Esophagus (tissue), 2 donors: ENCODE measurements at regions not wholly inside any gene's neighbourhood (a gene's known extent, or its start where the extent isn't known, plus 50 kb on each side); places are given as distances from the start of the nearest gene placed in this dataset.
A peak's percentile ranks its signal among the peaks of the same experiment; 100 is the strongest.

Experiments
- H3K27ac ChIP-seq, 2 donors: one replicate each; pipeline ENCODE4 v1.5.1; 2013; ENCODE audit warnings: low read depth in 2 of 2, mild to moderate bottlenecking in 2 of 2, inconsistent platforms in 1 of 2, low read length in 1 of 2, moderate library complexity in 1 of 2
- H3K27me3 ChIP-seq, 2 donors: one replicate each; pipeline ENCODE4 v1.6.1; 2013; ENCODE audit warnings: low read length in 2 of 2, control low read depth in 1 of 2, mild to moderate bottlenecking in 1 of 2; ENCODE audit not compliant: insufficient read depth in 2 of 2, control insufficient read depth in 1 of 2
- H3K36me3 ChIP-seq, 2 donors: one replicate each; pipeline ENCODE4 v1.6.1; 2013; ENCODE audit warnings: low read length in 1 of 2; ENCODE audit not compliant: control insufficient read depth in 2 of 2, insufficient read depth in 2 of 2
- H3K4me1 ChIP-seq, 2 donors: one replicate each; pipeline ENCODE4 v1.6.1; 2013; ENCODE audit warnings: low read length in 1 of 2; ENCODE audit not compliant: control insufficient read depth in 2 of 2, insufficient read depth in 2 of 2
- H3K4me3 ChIP-seq, 2 donors: one replicate each; pipeline ENCODE4 v1.5.1; 2013; ENCODE audit warnings: low read length in 2 of 2, mild to moderate bottlenecking in 2 of 2, low read depth in 1 of 2, moderate library complexity in 1 of 2
- H3K9me3 ChIP-seq, 2 donors: one replicate each; pipeline ENCODE4 v1.6.1; 2013; ENCODE audit warnings: mild to moderate bottlenecking in 2 of 2, low read depth in 1 of 2, low read length in 1 of 2, moderate library complexity in 1 of 2; ENCODE audit not compliant: control insufficient read depth in 2 of 2, insufficient read depth in 1 of 2
- WGBS, 2 donors: extraction: QIAGEN DNeasy Blood & Tissue Kit; methylation state at CpG; one replicate each; pipeline ENCODE4 v1.1.7; 2013; 5-methylcytosine and 5-hydroxymethylcytosine counted together
- donor health status: healthy with polysubstance abuse.
- donor health status: Bipolar disorder and iron deficiency.

DNA sequence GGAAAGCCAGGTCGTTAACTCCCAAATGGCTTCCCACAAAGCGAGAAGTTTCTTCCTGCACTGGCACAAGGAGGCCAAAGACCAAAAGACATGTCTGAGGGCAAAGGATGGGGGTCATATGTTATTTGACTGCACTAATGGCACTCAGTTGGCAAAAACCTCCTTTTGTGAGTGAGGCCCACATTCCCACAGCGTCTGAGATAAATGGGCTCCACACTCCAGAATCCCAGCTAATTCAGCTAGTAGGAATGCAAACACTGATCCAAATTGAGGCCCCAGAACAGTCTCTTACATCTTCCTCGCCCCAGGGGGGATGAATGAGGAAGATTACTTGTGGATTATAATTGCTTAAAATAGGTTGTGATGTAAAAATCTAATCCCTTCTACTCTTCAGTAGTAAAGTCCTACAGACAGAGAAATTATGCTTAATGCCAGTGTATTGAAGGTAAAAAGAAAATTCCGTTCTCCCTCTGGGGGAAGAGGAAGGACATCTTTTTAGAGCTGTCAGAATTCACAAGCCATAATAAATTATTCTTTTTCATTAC lies 86.4 kb upstream of the PIWIL1 start:
- no peaks in the 10 kb centered on the region for H3K27me3 ChIP-seq
- no peak overlapping the region for H3K27ac ChIP-seq
- H3K4me3 ChIP-seq: no peak overlapping the region
- 46 to 54% methylated on average over 5 of the region's 5 CpGs for WGBS, 2 donors
- H3K9me3 ChIP-seq: peaks cover 0 to 4% of the 10 kb centered on the region in 2 donors
- peaks cover 0 to 11% of the 10 kb centered on the region in 2 donors for H3K4me1 ChIP-seq
- no peaks in the 10 kb centered on the region for H3K36me3 ChIP-seq

DNA sequence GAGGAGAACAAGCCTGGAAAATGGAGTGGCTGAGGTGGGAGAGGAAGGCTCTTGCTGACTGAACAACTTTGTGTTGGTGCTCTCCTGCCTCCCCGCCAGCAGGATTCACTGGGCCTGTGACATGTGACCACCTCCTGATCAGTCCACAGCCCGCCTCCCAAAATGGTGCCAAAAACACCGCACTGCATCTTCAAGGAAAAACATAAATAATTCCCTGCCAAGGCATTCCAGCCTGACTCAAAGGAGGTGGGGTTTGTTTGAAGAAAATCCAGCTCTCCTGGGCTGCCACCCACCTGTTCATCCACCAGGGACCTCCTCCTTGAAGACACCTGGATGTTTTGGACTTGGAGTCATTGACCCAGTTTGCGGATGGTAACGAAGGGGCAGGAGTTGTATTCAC lies 83.8 kb upstream of the PIWIL1 start:
- 52 to 69% methylated on average over 5 of the region's 5 CpGs for WGBS, 2 donors
- H3K9me3 ChIP-seq: peaks cover 0 to 4% of the 10 kb centered on the region in 2 donors
- H3K4me3 ChIP-seq: no peak overlapping the region
- H3K27ac ChIP-seq: peak overlapping the region; percentile 6 to 89
- H3K27me3 ChIP-seq: no peaks in the 10 kb centered on the region
- no peaks in the 10 kb centered on the region for H3K36me3 ChIP-seq
- peaks cover 0 to 11% of the 10 kb centered on the region in 2 donors for H3K4me1 ChIP-seq

DNA sequence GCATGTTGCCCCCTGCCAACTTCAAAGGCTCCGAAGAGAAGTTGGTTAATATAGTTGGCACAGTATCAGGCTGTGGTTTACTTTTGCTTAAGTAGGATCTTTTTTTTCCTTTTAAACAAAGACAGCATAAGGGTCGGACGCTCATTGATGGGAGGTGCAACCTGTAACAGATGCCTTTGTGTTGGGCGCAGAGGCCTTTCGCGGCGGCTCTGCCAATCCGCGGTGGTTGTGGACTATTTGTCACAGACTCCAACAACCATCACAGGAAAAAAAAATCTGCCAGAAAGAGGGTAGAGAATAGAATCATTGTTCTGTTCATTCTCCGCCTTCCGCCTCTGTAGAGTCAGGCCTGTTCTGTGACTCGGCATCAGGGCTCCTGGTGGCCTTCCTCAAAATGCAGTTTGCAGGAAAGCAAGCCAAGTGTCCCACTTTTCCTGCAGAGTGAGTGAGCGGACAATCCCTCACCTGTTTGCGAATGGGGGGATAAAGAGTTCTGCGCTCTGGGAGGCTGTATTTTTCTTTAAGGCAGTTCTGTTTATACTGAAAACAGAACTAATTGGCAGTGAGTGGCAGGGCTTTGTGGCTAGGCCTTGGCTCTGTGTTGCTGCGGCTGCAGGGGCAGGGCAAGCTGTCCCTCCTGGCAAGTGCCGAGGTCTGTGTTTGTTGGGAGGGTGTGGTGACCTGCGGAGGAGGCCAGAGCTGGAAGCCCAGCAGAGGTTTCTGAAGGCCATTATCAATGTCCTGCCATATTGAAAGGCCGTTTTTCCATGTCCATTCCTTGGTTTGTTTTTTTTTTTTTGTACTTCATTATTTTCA lies 83.0 kb upstream of the PIWIL1 start:
- Histone ChIP-seq H3K4me1 (peaks cover 0 to 11% of the 10 kb centered on the region in 2 donors), H3K36me3 (no peaks in the 10 kb centered on the region), H3K9me3 (peaks cover 0 to 3% of the 10 kb centered on the region in 2 donors), H3K27me3 (no peaks in the 10 kb centered on the region), H3K27ac (peak overlapping the region; percentile 44 to 54), H3K4me3 (no peak overlapping the region)
- 57 to 59% methylated on average over 19 of the region's 19 CpGs for WGBS, 2 donors

DNA sequence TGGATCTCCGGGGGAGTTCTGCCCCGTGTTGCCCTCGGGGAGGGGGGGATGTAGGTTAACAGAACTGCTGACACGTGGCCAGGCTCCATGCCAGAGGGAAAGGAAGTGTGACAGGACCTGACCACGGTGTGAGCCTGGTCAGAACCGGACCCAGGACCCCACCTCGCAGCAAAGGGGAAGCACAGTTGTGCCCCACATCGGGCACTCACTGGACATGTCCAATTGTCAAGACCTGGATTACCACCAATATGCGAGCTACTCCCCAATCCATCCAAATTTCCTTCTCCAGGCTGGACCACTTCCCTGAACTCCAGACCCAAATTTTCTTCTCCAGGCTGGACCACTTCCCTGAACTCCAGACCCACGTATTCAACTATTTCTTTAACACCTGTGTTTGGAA lies 78.8 kb upstream of the PIWIL1 start:
- Histone ChIP-seq H3K36me3 (no peaks in the 10 kb centered on the region), H3K4me3 (no peak overlapping the region), H3K27ac (no peak overlapping the region), H3K9me3 (no peaks in the 10 kb centered on the region), H3K4me1 (peaks cover 0 to 2% of the 10 kb centered on the region in 2 donors), H3K27me3 (no peaks in the 10 kb centered on the region)
- 83 to 84% methylated on average over 10 of the region's 10 CpGs for WGBS, 2 donors

DNA sequence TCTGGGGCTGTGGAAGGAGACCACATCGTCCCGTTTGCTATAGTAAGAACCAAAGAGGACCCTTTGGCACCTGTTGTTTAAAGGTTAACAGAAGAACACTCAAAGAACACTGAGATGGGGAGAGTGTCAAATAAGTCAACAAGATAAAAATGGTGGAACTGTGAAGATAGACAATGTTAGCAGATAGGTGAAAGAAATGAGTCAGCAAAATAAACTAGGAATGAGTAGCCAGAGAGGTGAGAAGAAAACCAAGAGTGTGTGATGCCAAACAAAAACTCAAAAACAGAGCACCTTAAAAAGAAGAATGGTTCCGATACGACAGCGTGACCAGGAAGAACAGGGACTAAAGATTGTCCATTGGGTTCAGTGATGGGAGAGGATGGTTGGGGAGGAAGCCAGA lies 74.7 kb upstream of the PIWIL1 start:
- no peaks in the 10 kb centered on the region for H3K9me3 ChIP-seq
- 68 to 92% methylated on average over 5 of the region's 5 CpGs for WGBS, 2 donors
- H3K4me1 ChIP-seq: peaks cover 0 to 2% of the 10 kb centered on the region in 2 donors
- H3K36me3 ChIP-seq: no peaks in the 10 kb centered on the region
- H3K4me3 ChIP-seq: no peak overlapping the region
- H3K27me3 ChIP-seq: no peaks in the 10 kb centered on the region
- no peak overlapping the region for H3K27ac ChIP-seq

DNA sequence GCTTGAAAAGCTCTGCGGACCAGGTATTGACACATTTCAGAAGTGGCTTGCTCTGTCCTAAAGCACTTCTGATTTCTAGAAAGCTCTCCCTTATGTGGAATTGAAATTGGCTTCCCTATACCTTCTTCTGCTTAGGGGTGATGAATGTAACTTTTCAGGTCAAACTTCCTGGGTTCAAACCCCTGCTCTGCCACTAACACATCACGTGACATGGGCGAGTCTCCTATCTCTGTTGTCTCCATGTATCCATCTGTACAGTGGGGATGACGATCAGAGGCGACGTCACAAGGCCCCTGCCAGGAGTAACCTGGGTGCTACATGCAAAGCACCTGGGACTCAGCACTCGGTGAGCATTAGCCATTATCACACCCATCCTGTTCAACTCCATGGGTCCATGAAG lies 73.7 kb upstream of the PIWIL1 start:
- Histone ChIP-seq H3K4me1 (peaks cover 0 to 2% of the 10 kb centered on the region in 2 donors), H3K27me3 (no peaks in the 10 kb centered on the region), H3K36me3 (no peaks in the 10 kb centered on the region), H3K9me3 (no peaks in the 10 kb centered on the region), H3K27ac (no peak overlapping the region), H3K4me3 (no peak overlapping the region)
- 83 to 87% methylated on average over 7 of the region's 7 CpGs for WGBS, 2 donors

DNA sequence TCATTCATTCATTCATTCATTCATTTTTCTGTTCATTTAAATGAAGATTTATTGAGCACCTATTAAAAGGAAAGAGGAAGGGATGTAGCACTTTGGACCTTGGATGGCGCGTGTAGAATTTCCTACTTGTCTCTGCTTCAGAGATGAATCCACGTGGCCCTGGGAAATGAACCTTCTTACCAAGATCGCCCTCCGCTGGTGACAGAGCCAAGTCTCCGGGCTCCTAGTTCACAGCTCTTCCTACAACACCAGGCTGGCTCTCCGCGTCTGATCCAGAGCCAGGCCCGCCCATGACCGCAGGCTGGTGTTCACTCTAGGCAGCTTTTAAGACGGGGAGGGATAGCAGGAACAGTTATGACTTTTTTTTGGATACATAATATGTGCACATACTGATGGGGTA lies 70.9 kb upstream of the PIWIL1 start:
- 47 to 56% methylated on average over 11 of the region's 11 CpGs for WGBS, 2 donors
- H3K9me3 ChIP-seq: no peaks in the 10 kb centered on the region

DNA sequence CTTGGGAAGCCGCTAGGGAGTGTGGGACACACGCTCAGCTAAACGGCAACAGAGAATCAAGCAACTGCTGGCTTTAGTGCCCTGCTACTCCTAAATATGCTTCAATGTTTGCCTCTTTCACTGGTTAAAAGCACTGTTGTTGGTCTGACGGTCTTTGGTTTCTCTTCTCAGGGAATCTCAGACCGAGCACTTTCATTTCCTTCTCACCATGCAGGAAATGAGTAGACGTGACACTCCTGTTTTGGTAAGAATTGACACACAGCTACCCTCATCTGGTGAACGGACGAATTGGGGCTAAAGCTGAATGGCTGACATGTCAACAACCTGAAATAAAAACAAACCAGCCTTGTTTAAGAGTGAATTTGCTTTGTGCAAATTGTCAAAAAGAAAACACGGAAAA lies 57.5 kb upstream of the PIWIL1 start:
- Histone ChIP-seq H3K4me3 (no peak overlapping the region), H3K4me1 (no peaks in the 10 kb centered on the region), H3K27me3 (peaks cover 2 to 3% of the 10 kb centered on the region in 2 donors), H3K36me3 (no peaks in the 10 kb centered on the region), H3K27ac (no peak overlapping the region), H3K9me3 (peaks cover 0 to 2% of the 10 kb centered on the region in 2 donors)
- 46 to 52% methylated on average over 9 of the region's 9 CpGs for WGBS, 2 donors

More for the DNA sequence above, 70.9 kb upstream of the PIWIL1 start:
- Histone ChIP-seq H3K36me3 (no peaks in the 10 kb centered on the region), H3K27ac (no peak overlapping the region), H3K4me3 (no peak overlapping the region), H3K27me3 (no peaks in the 10 kb centered on the region), H3K4me1 (peaks cover 0 to 2% of the 10 kb centered on the region in 2 donors)

DNA sequence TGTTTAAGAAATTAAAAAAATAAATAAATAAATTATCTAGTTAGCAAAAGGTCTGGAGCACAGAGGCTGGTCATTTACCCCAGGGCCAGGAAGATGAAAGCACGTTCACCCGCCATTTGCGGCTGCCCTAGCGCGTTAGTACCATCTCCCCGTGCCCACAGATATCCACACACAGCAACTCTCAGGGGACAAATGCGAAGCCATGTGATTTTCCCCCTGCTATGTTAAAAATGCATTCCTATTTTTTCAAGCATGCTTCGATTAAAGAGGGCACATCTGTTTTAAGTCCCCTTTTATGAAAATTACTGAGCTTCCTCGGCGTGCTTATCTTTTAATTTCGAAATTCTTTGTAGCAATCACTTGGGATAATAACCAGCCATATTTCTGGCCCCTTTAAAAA lies 56.9 kb upstream of the PIWIL1 start:
- Histone ChIP-seq H3K4me1 (no peaks in the 10 kb centered on the region), H3K4me3 (no peak overlapping the region), H3K9me3 (peaks cover 0 to 2% of the 10 kb centered on the region in 2 donors), H3K27ac (no peak overlapping the region), H3K27me3 (peaks cover 2 to 3% of the 10 kb centered on the region in 2 donors), H3K36me3 (no peaks in the 10 kb centered on the region)
- WGBS, 2 donors: 70 to 76% methylated on average over 11 of the region's 11 CpGs
